IPS-15b (cell line): ENCODE measurements at regions not wholly inside any gene's neighbourhood (a gene's known extent, or its start where the extent isn't known, plus 50 kb on each side); places are given as distances from the start of the nearest gene placed in this dataset.

Experiments
- H3K27me3 ChIP-seq: one replicate; pipeline ENCODE4 v1.6.1; 2013; ENCODE audit warnings: low read length; ENCODE audit not compliant: control insufficient read depth, insufficient read depth
- H3K36me3 ChIP-seq: one replicate; pipeline ENCODE4 v1.6.1; 2013; ENCODE audit warnings: low read length; ENCODE audit not compliant: control insufficient read depth, insufficient read depth
- H3K4me1 ChIP-seq: one replicate; pipeline ENCODE4 v1.6.1; 2013; ENCODE audit warnings: mild to moderate bottlenecking, low read length; ENCODE audit not compliant: control insufficient read depth, insufficient read depth
- H3K4me3 ChIP-seq: one replicate; pipeline ENCODE4 v1.5.1; 2013; ENCODE audit warnings: low read depth, low read length
- H3K9ac ChIP-seq: one replicate; pipeline ENCODE4 v1.6.1; 2013; ENCODE audit warnings: low read depth, mild to moderate bottlenecking, low read length
- H3K9me3 ChIP-seq: one replicate; pipeline ENCODE4 v1.6.1; 2013; ENCODE audit warnings: mild to moderate bottlenecking, low read length; ENCODE audit not compliant: control insufficient read depth, insufficient read depth

- no peaks in the 10 kb centered on the region for H3K36me3 ChIP-seq
- peaks cover 2% of the 10 kb centered on the region for H3K27me3 ChIP-seq
- no peaks in the 10 kb centered on the region for H3K9me3 ChIP-seq
- H3K4me1 ChIP-seq: peaks cover 13% of the 10 kb centered on the region
- no peak overlapping the region for H3K4me3 ChIP-seq
- no peak overlapping the region for H3K9ac ChIP-seq
Observed at GRCh38 chr11:122036493-122036892, 79.5 kb downstream of the BLID start.

GRCh38 chr11:122036018-122036417, 80.0 kb downstream of the BLID start:
- Histone ChIP-seq H3K36me3 (no peaks in the 10 kb centered on the region), H3K9me3 (no peaks in the 10 kb centered on the region), H3K4me3 (no peak overlapping the region), H3K4me1 (peaks cover 13% of the 10 kb centered on the region), H3K9ac (no peak overlapping the region), H3K27me3 (peaks cover 2% of the 10 kb centered on the region)

DNA sequence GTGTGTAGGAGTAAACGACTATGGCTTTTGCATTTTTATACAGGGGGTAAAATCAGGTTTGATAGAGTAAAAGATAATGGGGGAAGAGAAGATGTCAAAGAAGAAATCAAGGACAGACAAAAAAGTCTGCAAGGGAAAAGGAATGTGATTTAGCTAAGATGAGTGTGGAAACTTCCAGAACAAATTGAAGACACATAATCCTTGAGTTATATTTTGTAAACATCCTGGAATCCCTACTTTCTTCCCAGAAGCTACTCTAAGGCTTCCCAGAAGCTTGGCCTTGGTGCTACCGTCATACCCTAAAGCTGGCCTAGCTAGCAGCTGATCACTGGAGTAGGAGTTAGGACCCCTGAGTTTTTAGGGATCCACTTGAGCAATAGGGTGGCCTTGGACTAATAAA, 82.4 kb downstream of the BLID start:
- Histone ChIP-seq H3K4me3 (no peak overlapping the region), H3K27me3 (no peaks in the 10 kb centered on the region), H3K9me3 (no peaks in the 10 kb centered on the region), H3K4me1 (peaks cover 4% of the 10 kb centered on the region), H3K9ac (no peak overlapping the region), H3K36me3 (no peaks in the 10 kb centered on the region)

- no peak overlapping the region for H3K9ac ChIP-seq
- no peaks in the 10 kb centered on the region for H3K36me3 ChIP-seq
- H3K9me3 ChIP-seq: no peaks in the 10 kb centered on the region
- peaks cover 4% of the 10 kb centered on the region for H3K4me1 ChIP-seq
- H3K27me3 ChIP-seq: no peaks in the 10 kb centered on the region
- no peak overlapping the region for H3K4me3 ChIP-seq
Observed at GRCh38 chr11:122033193-122033592, 82.8 kb downstream of the BLID start.

DNA sequence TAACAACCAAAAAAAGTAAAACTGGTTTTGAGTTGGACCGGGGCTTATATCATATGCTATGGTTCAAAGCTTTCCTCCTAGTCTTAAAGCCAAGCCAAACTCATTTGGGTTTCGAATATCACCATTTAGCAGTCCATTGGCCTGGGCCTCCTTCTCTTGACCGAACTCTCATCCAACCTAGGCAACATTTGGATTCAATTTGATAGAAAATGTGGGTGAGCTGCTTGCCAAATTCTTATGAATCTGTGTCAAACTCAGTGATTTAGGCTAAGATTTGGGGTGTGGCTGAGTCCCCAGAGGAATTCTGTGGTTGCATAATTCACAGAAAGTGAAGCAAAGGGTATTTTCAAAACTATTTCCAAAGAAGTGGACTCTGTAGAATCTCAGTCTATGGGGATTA, 83.7 kb downstream of the BLID start:
- Histone ChIP-seq H3K36me3 (no peaks in the 10 kb centered on the region), H3K4me3 (no peak overlapping the region), H3K9me3 (no peaks in the 10 kb centered on the region), H3K4me1 (peaks cover 4% of the 10 kb centered on the region), H3K27me3 (no peaks in the 10 kb centered on the region), H3K9ac (no peak overlapping the region)

DNA sequence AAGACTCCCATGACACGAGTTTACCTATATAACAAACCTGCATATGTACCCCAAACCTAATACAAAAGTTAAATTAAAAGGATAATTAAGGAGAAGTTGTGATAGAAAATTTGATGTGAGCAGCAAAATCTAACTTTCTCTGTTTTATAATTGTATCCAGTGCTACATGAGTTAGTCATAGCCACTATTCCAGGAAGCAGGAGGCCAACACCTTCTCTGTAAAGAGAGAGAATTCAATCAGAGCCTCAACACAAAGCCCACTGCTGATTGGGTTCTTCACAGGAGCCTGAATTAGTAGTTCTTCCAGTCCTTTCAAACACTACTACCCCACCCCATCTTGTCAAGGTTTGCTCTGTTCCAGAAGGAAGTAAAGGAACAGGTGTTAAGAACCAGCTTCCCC, 84.2 kb downstream of the BLID start:
- no peak overlapping the region for H3K9ac ChIP-seq

DNA sequence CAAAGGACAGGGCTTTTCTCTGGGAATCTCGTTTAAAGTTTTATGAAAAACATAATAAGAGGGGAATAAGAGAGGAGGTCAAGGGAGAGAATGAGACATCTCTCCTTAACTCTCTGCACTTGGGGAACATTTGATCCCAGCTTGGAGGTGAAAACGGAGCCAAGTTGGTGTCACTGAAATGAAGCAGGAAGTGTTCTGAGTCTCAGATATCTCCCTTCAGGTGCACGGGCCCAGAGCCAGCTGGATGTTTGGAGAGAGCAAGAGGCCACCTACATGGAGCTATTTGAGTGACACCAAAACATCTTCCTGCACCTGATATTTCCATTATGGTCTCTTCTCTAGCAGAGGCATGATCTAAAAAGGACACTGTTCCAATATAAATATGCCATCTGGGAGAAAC, 85.7 kb downstream of the BLID start:
- Histone ChIP-seq H3K4me1 (no peaks in the 10 kb centered on the region), H3K9ac (no peak overlapping the region)

More for the DNA sequence above, 84.2 kb downstream of the BLID start:
- H3K36me3 ChIP-seq: no peaks in the 10 kb centered on the region
- no peaks in the 10 kb centered on the region for H3K9me3 ChIP-seq
- H3K4me1 ChIP-seq: peaks cover 1% of the 10 kb centered on the region
- no peaks in the 10 kb centered on the region for H3K27me3 ChIP-seq
- no peak overlapping the region for H3K4me3 ChIP-seq

DNA sequence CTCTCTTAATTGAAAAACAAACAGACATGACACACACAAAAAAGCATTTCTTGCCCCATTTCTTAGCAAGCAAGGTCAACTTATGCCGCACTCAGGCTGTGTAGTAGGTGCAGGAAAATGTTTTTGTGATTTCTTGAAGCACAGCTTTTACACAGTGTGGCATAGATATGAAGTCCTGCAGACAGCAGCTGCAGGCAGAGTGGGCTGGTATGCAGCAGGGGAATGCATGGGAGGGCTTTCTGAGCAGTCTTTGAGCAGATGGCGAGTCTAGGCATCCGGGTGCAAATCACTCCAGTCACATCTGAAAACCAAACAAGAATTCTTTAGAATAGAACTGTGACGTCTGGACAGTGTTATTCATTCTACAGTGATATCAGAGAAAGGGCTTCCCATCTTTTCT, 87.5 kb downstream of the BLID start:
- Histone ChIP-seq H3K9me3 (no peaks in the 10 kb centered on the region), H3K27me3 (no peaks in the 10 kb centered on the region), H3K36me3 (no peaks in the 10 kb centered on the region), H3K9ac (no peak overlapping the region), H3K4me1 (no peaks in the 10 kb centered on the region), H3K4me3 (no peak overlapping the region)

More for the DNA sequence above, 85.7 kb downstream of the BLID start:
- Histone ChIP-seq H3K4me3 (no peak overlapping the region), H3K36me3 (no peaks in the 10 kb centered on the region), H3K27me3 (no peaks in the 10 kb centered on the region), H3K9me3 (no peaks in the 10 kb centered on the region)

- no peak overlapping the region for H3K4me3 ChIP-seq
Observed at GRCh38 chr11:122028036-122028435, 88.0 kb downstream of the BLID start.

DNA sequence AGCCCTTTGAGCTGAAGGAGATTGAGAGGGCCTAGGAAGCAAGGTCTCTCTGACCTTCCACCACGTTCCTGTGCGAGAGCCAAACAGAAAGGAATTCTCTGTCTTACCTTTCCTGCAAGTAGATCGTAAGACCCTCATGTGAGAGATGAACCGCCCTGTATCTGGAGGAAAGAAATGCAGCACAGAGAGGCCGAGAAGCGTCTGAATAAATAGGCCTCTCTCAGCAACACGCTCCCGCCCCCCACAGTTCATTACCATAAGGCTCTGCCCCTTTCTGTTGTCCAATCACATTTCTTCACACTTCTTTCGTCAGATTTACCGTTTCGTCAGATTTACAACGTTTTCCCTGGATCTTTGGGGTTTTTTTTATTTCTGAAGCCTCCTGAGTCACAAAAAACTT, 90.3 kb downstream of the BLID start:
- Histone ChIP-seq H3K4me3 (no peak overlapping the region), H3K27me3 (no peaks in the 10 kb centered on the region), H3K36me3 (no peaks in the 10 kb centered on the region), H3K9me3 (no peaks in the 10 kb centered on the region), H3K9ac (no peak overlapping the region), H3K4me1 (no peaks in the 10 kb centered on the region)

More at GRCh38 chr11:122028036-122028435, 88.0 kb downstream of the BLID start:
- H3K4me1 ChIP-seq: no peaks in the 10 kb centered on the region
- no peak overlapping the region for H3K9ac ChIP-seq
- no peaks in the 10 kb centered on the region for H3K27me3 ChIP-seq
- H3K36me3 ChIP-seq: no peaks in the 10 kb centered on the region
- H3K9me3 ChIP-seq: no peaks in the 10 kb centered on the region

GRCh38 chr11:122024278-122024677, 91.7 kb downstream of the BLID start:
- no peaks in the 10 kb centered on the region for H3K9me3 ChIP-seq
- H3K4me3 ChIP-seq: no peak overlapping the region
- no peaks in the 10 kb centered on the region for H3K4me1 ChIP-seq
- H3K9ac ChIP-seq: no peak overlapping the region
- H3K36me3 ChIP-seq: no peaks in the 10 kb centered on the region
- no peaks in the 10 kb centered on the region for H3K27me3 ChIP-seq

GRCh38 chr11:122023614-122024250, 92.3 kb downstream of the BLID start:
- Histone ChIP-seq H3K27me3 (no peaks in the 10 kb centered on the region), H3K36me3 (no peaks in the 10 kb centered on the region), H3K9me3 (no peaks in the 10 kb centered on the region), H3K4me1 (no peaks in the 10 kb centered on the region), H3K9ac (no peak overlapping the region), H3K4me3 (no peak overlapping the region)
